ENCODE measurements at regions not wholly inside any gene's neighbourhood (a gene's known extent, or its start where the extent isn't known, plus 50 kb on each side); places are given as distances from the start of the nearest gene placed in this dataset.

- Histone ChIP-seq H3K4me3 (ENCODE audit: insufficient read depth, low read length) (no peak overlapping the region), H3K27ac (ENCODE audit: low read depth, low read length) (no peak overlapping the region), H2AFZ (ENCODE audit: low read length) (no peak overlapping the region), H4K20me1 (ENCODE audit: insufficient read depth, low read length) (no peaks in the 10 kb centered on the region), H3K79me2 (ENCODE audit: insufficient read depth, low read length) (no peaks in the 10 kb centered on the region), H3K9me3 (ENCODE audit: low read depth, low read length) (no peaks in the 10 kb centered on the region), H3K27me3 (ENCODE audit: insufficient read depth, low read length) (no peaks in the 10 kb centered on the region), H3K4me2 (ENCODE audit: insufficient read depth, low read length) (no peak overlapping the region), H3K36me3 (ENCODE audit: insufficient read depth, low read length) (no peaks in the 10 kb centered on the region), H3K4me1 (ENCODE audit: insufficient read depth, low read length) (no peaks in the 10 kb centered on the region)
- DNase-seq (ENCODE audit: insufficient read length, low spot score, missing footprints): no peak
- no peak for TF ChIP-seq CTCF (IDR thresholded peaks at IDR 0.05; ENCODE audit: extremely low read depth, low read depth, low read length)
Measured at GRCh38 chrX:125628435-125628834, 308.8 kb downstream of the TEX13C start.

GRCh38 chrX:125641405-125641804 is 321.7 kb downstream of the TEX13C start:
- Histone ChIP-seq H4K20me1 (ENCODE audit: insufficient read depth, low read length) (no peaks in the 10 kb centered on the region), H3K4me3 (ENCODE audit: insufficient read depth, low read length) (no peak overlapping the region), H2AFZ (ENCODE audit: low read length) (no peak overlapping the region), H3K4me2 (ENCODE audit: insufficient read depth, low read length) (no peak overlapping the region), H3K79me2 (ENCODE audit: insufficient read depth, low read length) (no peaks in the 10 kb centered on the region), H3K27ac (ENCODE audit: low read depth, low read length) (no peak overlapping the region), H3K9me3 (ENCODE audit: low read depth, low read length) (no peaks in the 10 kb centered on the region), H3K36me3 (ENCODE audit: insufficient read depth, low read length) (no peaks in the 10 kb centered on the region), H3K27me3 (ENCODE audit: insufficient read depth, low read length) (no peaks in the 10 kb centered on the region), H3K4me1 (ENCODE audit: insufficient read depth, low read length) (no peaks in the 10 kb centered on the region)
- no peak for TF ChIP-seq CTCF (IDR thresholded peaks at IDR 0.05; ENCODE audit: extremely low read depth, low read depth, low read length)
- no peak for DNase-seq (ENCODE audit: insufficient read length, low spot score, missing footprints)

- no peaks in the 10 kb centered on the region for H3K36me3 ChIP-seq (ENCODE audit: insufficient read depth, low read length)
- no peaks in the 10 kb centered on the region for H4K20me1 ChIP-seq (ENCODE audit: insufficient read depth, low read length)
- H3K9me3 ChIP-seq (ENCODE audit: low read depth, low read length): no peaks in the 10 kb centered on the region
- no peak overlapping the region for H3K27ac ChIP-seq (ENCODE audit: low read depth, low read length)
- H2AFZ ChIP-seq (ENCODE audit: low read length): no peak overlapping the region
- no peak for TF ChIP-seq CTCF (IDR thresholded peaks at IDR 0.05; ENCODE audit: extremely low read depth, low read depth, low read length)
- H3K4me3 ChIP-seq (ENCODE audit: insufficient read depth, low read length): no peak overlapping the region
- H3K79me2 ChIP-seq (ENCODE audit: insufficient read depth, low read length): no peaks in the 10 kb centered on the region
- DNase-seq (ENCODE audit: insufficient read length, low spot score, missing footprints): no peak
- H3K27me3 ChIP-seq (ENCODE audit: insufficient read depth, low read length): no peaks in the 10 kb centered on the region
- H3K4me2 ChIP-seq (ENCODE audit: insufficient read depth, low read length): no peak overlapping the region
- no peaks in the 10 kb centered on the region for H3K4me1 ChIP-seq (ENCODE audit: insufficient read depth, low read length)
Measured at GRCh38 chrX:125646195-125646594, 326.5 kb downstream of the TEX13C start.

GRCh38 chrX:125651426-125651825 is 331.8 kb downstream of the TEX13C start:
- Histone ChIP-seq H3K79me2 (ENCODE audit: insufficient read depth, low read length) (no peaks in the 10 kb centered on the region), H4K20me1 (ENCODE audit: insufficient read depth, low read length) (no peaks in the 10 kb centered on the region), H3K27ac (ENCODE audit: low read depth, low read length) (no peak overlapping the region), H3K9me3 (ENCODE audit: low read depth, low read length) (peaks cover 3% of the 10 kb centered on the region), H3K4me3 (ENCODE audit: insufficient read depth, low read length) (no peak overlapping the region), H3K4me1 (ENCODE audit: insufficient read depth, low read length) (no peaks in the 10 kb centered on the region), H2AFZ (ENCODE audit: low read length) (no peak overlapping the region), H3K27me3 (ENCODE audit: insufficient read depth, low read length) (no peaks in the 10 kb centered on the region), H3K4me2 (ENCODE audit: insufficient read depth, low read length) (no peak overlapping the region), H3K36me3 (ENCODE audit: insufficient read depth, low read length) (no peaks in the 10 kb centered on the region)
- no peak for TF ChIP-seq CTCF (IDR thresholded peaks at IDR 0.05; ENCODE audit: extremely low read depth, low read depth, low read length)
- no peak for DNase-seq (ENCODE audit: insufficient read length, low spot score, missing footprints)
